HG02588 (cell line): ENCODE measurements at regions not wholly inside any gene's neighbourhood (a gene's known extent, or its start where the extent isn't known, plus 50 kb on each side); places are given as distances from the start of the nearest gene placed in this dataset.
"Not testable (repeated sequence)": the region's sequence is repeated elsewhere in the genome, so short reads cannot be mapped to it uniquely, and the experiment has no call there.

ENCODE experiments used
- ATAC-seq: cut with Tn5 transposase; IDR thresholded peaks from one replicate; pipeline ENCODE4 v1.9.1; 2021; ENCODE audit warnings: mild to moderate bottlenecking, moderate library complexity; ENCODE audit not compliant: unreplicated experiment

DNA sequence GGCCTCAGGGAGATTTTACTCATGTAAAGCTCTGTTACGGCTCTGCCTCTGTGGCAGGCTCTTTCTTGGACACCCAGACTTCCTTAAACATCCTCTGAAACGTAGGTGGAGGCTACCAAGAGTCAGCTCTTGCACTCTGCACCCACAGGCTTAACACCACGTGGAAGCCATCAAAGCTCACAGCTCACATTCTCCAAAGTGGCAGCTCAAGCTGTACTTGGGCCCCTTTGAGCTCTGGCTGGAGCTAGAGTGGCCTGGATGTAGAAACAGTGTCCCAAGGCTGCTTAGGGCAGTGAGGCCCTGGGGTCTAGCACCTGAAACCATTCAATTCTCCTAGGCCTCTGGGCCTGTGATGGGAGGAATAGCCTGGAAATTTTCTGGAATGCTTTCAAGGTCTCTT lies 155.3 kb upstream of the CDKN3 start:
- no peak for ATAC-seq

GRCh38 chr14:54251356-54251755 lies 145.5 kb upstream of the CDKN3 start:
- no peak for ATAC-seq

DNA sequence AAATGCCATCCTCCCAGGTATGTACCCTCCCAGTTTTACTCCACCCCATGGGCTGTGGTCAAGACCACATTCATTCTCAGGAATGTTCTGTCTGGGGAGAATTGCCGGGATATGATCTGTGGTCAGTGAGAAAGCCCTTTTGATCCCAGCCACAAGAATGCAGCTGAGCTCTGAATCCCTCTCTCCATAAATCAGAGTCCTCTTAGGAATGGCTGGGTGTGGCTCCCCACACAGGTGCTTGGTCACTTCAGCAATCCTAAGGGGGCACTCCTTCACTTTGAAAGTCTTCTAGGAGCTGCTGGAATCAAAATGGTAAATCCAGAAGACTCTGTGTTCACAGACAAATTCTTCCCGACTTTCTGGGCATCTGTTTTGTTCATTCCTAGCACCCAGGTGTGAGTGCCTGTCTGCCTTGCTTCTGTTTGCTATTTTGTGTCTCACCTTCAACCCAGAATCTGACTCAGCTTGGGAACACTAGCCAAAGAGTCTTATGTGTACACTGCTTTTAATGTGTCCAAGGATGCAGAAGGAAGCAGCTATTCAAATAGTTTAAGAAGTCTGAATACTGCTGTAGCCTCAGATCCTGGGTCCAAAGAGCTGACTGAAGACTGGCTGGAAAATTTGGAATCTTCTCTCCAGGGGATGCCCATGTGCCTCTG lies 144.6 kb upstream of the CDKN3 start:
- ATAC-seq = no peak

- ATAC-seq = peak; percentile 79
Measured at GRCh38 chr14:54253195-54253947, 143.4 kb upstream of the CDKN3 start.

GRCh38 chr14:54256156-54256555 lies 140.7 kb upstream of the CDKN3 start:
- no peak for ATAC-seq

DNA sequence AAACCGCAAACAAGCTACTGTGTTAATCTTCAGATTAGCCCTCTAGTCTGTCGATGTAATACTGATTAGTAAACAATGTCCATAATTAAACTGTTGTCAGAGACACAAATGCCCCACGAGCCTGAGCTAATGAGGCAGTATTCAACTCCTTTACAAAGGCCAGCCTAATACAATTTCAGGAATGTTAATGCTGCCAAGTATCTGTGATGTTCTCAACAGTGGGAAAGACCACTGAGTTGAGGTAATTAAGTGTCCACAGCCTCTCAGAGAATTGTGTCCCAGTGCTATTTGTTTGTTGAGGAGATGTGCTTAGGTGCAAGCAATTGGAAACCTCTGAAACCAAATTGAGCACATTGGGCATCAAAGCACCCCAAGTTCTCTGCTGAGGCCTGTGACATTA lies 139.4 kb upstream of the CDKN3 start:
- no peak for ATAC-seq

DNA sequence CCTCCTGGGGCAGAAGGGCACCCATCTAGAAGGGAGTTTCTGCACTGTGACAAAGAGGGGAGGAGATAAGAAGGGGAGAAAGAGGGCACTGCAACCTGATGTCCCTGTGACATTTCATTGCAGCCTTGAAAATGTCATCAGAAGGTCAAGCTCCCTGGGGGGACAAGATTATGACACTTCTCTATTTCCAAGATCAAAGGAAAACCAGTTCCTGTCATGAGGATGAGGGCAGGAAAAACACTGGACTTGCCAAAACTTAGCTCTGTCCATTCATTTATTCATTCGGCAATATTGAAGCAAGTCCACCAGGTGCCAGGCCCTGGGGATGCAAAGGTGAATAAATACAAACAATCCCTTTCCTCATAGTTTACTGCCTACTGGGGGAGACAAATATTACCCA lies 138.4 kb upstream of the CDKN3 start:
- ATAC-seq = no peak

GRCh38 chr14:54259821-54260220 lies 137.0 kb upstream of the CDKN3 start:
- no peak for ATAC-seq

- ATAC-seq = no peak
Measured at GRCh38 chr14:54261283-54261682, 135.5 kb upstream of the CDKN3 start.

DNA sequence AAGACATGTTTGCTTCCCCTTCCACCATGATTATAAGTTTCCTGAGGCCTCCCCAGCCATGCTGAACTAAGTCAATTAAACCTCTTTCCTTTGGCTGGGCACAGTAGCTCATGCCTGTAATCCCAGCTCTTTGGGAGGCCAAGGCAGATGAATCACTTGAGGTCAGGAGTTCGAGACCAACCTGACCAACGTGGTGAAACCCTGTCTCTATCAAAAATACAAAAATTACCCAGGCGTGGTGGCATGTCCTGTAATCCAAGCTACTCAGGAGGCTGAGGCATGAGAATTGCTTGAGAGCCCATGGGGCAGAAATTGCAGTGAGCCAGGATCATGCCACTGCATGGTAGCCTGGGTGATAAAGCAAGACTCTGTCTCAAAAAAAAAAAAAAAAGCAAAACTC lies 130.2 kb upstream of the CDKN3 start:
- not testable (repeated sequence) for ATAC-seq

- peak; percentile 81 for ATAC-seq
Measured at GRCh38 chr14:54267172-54267571, 129.6 kb upstream of the CDKN3 start.

GRCh38 chr14:54275997-54276725 lies 120.6 kb upstream of the CDKN3 start:
- ATAC-seq = no peak

GRCh38 chr14:54278087-54278486 lies 118.7 kb upstream of the CDKN3 start:
- ATAC-seq = no peak

GRCh38 chr14:54278665-54279295 lies 118.0 kb upstream of the CDKN3 start:
- no peak for ATAC-seq

DNA sequence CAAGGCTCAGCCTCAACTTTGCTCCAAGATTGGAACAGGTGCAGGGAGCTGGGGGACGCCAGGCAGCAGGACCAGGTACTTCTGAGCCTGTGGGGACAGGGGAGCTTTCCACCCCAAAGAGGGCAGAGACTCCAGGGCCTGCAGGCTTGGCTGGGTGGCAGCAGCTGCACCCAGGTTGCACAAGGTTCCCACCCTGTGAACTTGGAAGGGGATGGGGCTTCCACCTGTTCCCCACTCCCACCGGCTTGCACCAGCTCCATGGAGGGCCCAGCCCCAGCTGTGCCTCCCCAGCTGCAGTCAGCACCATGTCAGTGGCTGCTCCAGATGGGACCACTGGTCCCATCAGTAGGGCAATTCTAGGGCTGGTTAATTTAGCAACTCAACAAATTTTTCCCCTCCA lies 114.0 kb upstream of the CDKN3 start:
- ATAC-seq = no peak

DNA sequence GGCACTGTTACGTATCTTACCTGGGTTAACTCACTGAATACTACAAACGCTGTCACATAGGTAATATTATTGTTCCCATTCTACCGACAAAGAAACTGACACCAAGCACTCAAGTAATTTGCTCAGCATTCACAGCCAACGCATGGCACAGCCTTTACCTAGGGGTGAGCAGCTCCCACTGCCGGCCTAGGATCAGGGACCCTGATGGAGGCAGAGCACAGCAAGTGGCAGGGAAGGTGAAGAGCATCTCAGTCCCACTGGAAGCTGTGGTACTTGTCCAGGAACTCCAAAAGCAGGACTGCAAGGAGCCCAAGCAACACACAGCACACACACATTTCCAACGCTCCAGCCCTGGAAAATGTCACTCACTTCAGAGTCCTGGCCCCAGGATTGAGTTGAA lies 111.8 kb upstream of the CDKN3 start:
- no peak for ATAC-seq

DNA sequence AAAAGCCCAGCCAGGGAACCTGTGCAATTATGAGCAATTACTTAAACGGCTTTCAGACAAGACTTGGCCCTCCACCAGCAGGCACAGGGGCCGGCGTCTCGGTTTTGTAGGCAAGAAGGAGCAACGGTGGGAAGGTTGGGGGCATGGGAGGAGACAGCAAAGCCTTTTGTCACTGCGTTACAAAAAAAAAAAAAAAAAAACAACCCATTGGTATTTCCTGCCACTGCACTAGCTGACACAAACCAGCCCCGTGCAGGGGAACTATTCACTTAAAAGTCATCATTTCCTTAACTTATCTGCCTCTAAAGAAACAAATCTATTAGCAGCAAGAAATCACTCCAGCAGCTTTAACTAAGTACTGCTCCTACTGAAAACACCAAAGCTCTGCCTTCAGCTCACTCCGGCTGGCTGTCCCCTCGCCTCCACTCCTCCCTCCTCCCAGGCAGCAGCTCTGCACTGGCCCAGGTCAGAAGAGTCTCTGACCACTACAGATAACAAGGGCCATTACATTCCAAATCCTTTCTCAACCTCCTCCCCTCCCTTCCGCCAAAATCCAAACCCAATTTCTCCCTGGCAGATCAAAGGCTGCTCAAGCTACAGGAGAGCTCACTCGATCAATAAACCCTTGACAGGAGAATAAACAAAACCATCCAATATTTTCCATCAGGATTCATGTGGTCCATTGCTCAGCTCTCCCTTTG lies 105.2 kb upstream of the CDKN3 start:
- no peak for ATAC-seq

GRCh38 chr14:54294802-54295201 lies 102.0 kb upstream of the CDKN3 start:
- no peak for ATAC-seq

DNA sequence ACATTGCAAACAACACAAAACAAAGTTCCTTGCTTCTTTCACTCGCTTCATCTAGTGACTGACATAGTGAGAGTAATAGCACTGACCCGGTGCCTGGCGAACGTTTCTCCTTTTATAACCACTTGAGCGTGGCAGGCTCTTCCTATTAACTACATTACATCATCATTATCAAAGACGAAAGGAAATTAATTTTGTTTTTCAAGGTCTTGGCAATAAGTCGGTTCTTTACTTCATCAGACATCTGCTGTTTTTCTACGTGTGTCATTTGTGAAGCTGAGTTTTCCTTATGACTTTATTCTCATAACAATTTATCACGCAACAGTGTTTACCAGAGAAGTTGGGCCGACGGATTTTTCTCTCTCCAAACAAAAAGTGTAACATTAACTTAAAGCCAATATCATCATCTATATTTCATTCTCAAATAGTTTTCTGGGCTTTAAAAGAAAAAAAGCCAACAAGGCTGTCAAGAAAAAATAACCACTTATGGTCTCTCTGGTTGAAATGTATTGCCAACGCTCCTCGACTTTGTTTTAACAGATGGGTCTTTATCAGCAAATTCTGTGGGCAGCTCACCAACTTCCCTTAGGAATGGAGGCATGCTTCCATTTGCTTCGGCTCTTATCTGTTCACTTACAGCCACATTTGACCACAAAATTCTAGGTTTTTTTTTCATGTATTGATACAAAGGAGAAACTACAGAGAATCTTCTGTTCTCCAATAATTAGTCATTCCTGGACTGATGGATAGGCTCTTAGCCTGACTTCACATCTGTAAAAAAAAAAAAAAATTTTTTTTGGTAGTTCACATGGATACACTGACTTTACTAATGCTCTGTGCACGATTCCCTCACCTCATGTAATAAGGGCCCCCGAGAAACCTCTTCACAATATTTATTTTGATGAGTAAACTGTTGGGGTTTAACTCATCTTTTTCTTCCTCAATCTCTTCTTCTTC lies 97.1 kb upstream of the CDKN3 start:
- no peak for ATAC-seq

DNA sequence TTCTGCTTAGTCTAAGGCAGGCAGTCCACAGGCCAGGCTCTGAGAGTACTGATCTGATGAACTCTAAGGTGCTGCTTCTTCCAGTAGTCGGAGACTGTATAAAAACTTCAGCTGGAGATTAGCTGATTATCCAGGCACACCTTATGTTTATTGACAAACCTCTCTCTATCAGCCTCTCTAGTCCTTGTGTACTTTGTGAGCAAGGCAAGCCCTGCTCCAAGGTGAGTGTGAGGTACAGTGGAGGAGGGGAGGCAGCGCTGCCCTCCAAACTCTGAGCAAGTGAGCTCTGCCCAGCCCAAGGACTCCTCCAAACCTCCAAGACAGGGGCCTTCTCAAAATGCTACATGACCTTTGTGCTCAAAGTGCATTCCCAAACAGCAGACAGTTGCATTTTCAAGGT lies 95.9 kb upstream of the CDKN3 start:
- no peak for ATAC-seq
